ENCODE measurements at regions not wholly inside any gene's neighbourhood (a gene's known extent, or its start where the extent isn't known, plus 50 kb on each side); places are given as distances from the start of the nearest gene placed in this dataset.

GRCh38 chr16:16833165-16833564 lies 454.2 kb downstream of the NPIPA7 start:
- no peak for TF ChIP-seq EZH2phosphoT487 (IDR thresholded peaks at IDR 0.05; ENCODE audit: insufficient read depth, low read depth)
- no peak for TF ChIP-seq EZH2 (IDR thresholded peaks at IDR 0.05; ENCODE audit: insufficient read depth, poor library complexity, severe bottlenecking)
